Mesendoderm (in vitro differentiated cells): ENCODE measurements at regions not wholly inside any gene's neighbourhood (a gene's known extent, or its start where the extent isn't known, plus 50 kb on each side); places are given as distances from the start of the nearest gene placed in this dataset.

ENCODE experiments used
- DNase-seq: peaks from one replicate; pipeline ENCODE4 v3.0.0; 2013
- H2AK5ac ChIP-seq: 2 replicates; pipeline ENCODE4 v1.6.1; 2013; ENCODE audit warnings: low read length, inconsistent platforms
- H2BK120ac ChIP-seq: 2 replicates; pipeline ENCODE4 v1.6.1; 2013; ENCODE audit warnings: low read depth, mild to moderate bottlenecking, low read length, moderate library complexity, mixed read lengths
- H2BK15ac ChIP-seq: replicated peaks from 2 replicates; pipeline ENCODE4 v1.6.1; 2013; ENCODE audit warnings: low read depth, mild to moderate bottlenecking, moderate library complexity
- H2BK5ac ChIP-seq: 2 replicates; pipeline ENCODE4 v1.6.1; 2013; ENCODE audit warnings: low read length, inconsistent platforms
- H3K18ac ChIP-seq: 2 replicates; pipeline ENCODE4 v1.6.1; 2013; ENCODE audit warnings: mild to moderate bottlenecking, low read length, mixed read lengths
- H3K23ac ChIP-seq: one replicate; pipeline ENCODE4 v1.6.1; 2013; ENCODE audit warnings: low read length
- H3K27ac ChIP-seq: 2 replicates; pipeline ENCODE4 v1.5.1; 2013; ENCODE audit warnings: low read depth, mild to moderate bottlenecking, inconsistent platforms, low read length, moderate library complexity
- H3K27me3 ChIP-seq: 2 replicates; pipeline ENCODE4 v1.6.1; 2013; ENCODE audit warnings: low read length, control low read depth, mild to moderate bottlenecking, inconsistent platforms; ENCODE audit not compliant: insufficient read depth, poor library complexity
- H3K36me3 ChIP-seq: 2 replicates; pipeline ENCODE4 v1.6.1; 2013; ENCODE audit warnings: low read length, inconsistent platforms; ENCODE audit not compliant: control insufficient read depth, insufficient read depth
- H3K4ac ChIP-seq: one replicate; pipeline ENCODE4 v1.6.1; 2013; ENCODE audit warnings: low read depth, mild to moderate bottlenecking, low read length, moderate library complexity
- H3K4me1 ChIP-seq: 2 replicates; pipeline ENCODE4 v1.6.1; 2013; ENCODE audit warnings: low read depth, low read length, inconsistent platforms; ENCODE audit not compliant: control insufficient read depth
- H3K4me2 ChIP-seq: 2 replicates; pipeline ENCODE4 v1.6.1; 2013; ENCODE audit warnings: low read length
- H3K4me3 ChIP-seq: 2 replicates; pipeline ENCODE4 v1.5.1; 2013; ENCODE audit warnings: mild to moderate bottlenecking, low read length
- H3K56ac ChIP-seq: one replicate; pipeline ENCODE4 v1.6.1; 2013; ENCODE audit warnings: low read length
- H3K79me1 ChIP-seq: 2 replicates; pipeline ENCODE4 v1.6.1; 2013; ENCODE audit warnings: low read length, inconsistent platforms
- H3K79me2 ChIP-seq: 2 replicates; pipeline ENCODE4 v1.6.1; 2013; ENCODE audit warnings: mild to moderate bottlenecking, low read length; ENCODE audit not compliant: control insufficient read depth, insufficient read depth
- H3K9ac ChIP-seq: 2 replicates; pipeline ENCODE4 v1.6.1; 2013; ENCODE audit warnings: low read length, inconsistent platforms
- H4K5ac ChIP-seq: one replicate; pipeline ENCODE4 v1.6.1; 2013; ENCODE audit warnings: low read length
- H4K8ac ChIP-seq: one replicate; pipeline ENCODE4 v1.6.1; 2013; ENCODE audit warnings: low read depth, mild to moderate bottlenecking, control low read depth, low read length, moderate library complexity
- WGBS: extraction: QIAGEN DNeasy Blood & Tissue Kit; methylation state at CpG from one replicate; pipeline ENCODE4 v1.1.7; 2013; ENCODE audit warnings: low lambda C conversion rate, missing lambda C conversion rate; ENCODE audit not compliant: insufficient coverage; ENCODE audit errors: extremely low coverage; 5-methylcytosine and 5-hydroxymethylcytosine counted together

DNA sequence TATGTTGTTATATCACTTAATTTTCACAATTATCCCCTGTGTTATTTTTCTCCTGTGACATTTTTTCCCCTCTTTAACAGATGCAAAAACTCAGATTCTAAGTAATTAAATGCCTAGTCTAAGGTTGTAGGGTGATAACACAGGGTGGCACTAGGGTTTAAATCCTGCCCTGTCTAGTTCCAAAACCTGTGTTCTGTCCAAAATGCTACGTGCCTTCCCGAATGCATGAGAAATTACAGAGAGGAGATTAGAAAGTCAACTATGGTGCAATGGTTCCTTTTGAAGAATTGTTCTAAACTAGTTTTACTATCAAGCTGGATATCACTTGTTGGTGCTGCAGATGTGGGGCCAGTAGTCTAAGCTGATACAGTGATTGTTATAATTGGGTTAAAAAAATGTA is 108.0 kb downstream of the DIPK2A start:
- Histone ChIP-seq H3K56ac (no peak overlapping the region), H3K4me3 (no peak overlapping the region), H3K4me1 (no peaks in the 10 kb centered on the region), H3K4me2 (no peak overlapping the region), H2BK15ac (no peak overlapping the region), H3K36me3 (no peaks in the 10 kb centered on the region), H2AK5ac (no peak overlapping the region), H3K18ac (no peak overlapping the region), H2BK5ac (no peak overlapping the region), H3K79me1 (no peaks in the 10 kb centered on the region), H3K9ac (no peak overlapping the region), H2BK120ac (no peak overlapping the region), H3K23ac (no peak overlapping the region), H4K5ac (no peak overlapping the region), H3K79me2 (no peaks in the 10 kb centered on the region), H3K27me3 (no peaks in the 10 kb centered on the region), H4K8ac (no peak overlapping the region), H3K4ac (no peak overlapping the region), H3K27ac (no peak overlapping the region)
- DNase-seq: no peak
- no CpG with 5 or more reads among the region's 2 CpGs for WGBS

DNA sequence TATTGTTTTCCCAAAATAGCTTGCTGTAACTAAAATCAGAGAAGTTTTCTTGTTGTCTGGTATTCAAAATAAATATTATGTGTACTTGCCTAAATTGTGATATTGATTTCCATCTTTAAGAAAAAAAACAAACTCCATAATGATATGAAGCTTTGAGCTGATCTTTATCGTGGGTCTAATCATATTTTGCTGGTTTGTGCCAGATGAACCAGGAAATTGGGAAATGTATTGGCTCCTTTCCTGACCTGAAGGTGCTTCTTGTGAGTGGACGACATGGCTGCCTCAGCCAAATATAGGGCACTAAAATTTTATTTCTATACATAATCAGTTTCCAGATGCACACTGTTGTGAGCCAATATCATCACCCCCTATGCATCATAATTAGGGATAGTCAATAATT is 113.3 kb downstream of the DIPK2A start:
- Histone ChIP-seq H4K8ac (no peak overlapping the region), H3K4me3 (no peak overlapping the region)
- no CpG with 5 or more reads among the region's 2 CpGs for WGBS

DNA sequence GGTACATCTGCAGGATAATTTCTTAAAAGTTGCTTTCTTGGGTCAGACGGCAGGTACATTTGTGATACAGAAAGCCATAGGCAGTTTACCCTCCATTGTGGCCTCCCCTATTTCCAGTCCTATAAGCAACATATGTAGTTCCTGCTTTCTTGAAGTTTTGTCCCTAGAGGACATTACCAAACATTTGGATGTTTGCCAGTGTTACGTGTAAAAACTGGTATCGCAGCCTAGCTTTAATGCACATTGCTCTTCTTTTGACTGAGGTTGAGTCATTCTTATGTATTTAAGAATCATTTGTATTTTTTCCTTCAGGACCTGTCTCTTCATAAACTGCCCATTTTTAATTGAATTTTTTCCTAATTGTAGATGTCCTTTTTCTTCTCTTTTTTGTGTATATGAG is 114.3 kb downstream of the DIPK2A start:
- no peaks in the 10 kb centered on the region for H3K4me1 ChIP-seq
- no peaks in the 10 kb centered on the region for H3K79me2 ChIP-seq
- WGBS: no CpG with 5 or more reads among the region's 3 CpGs
- no peaks in the 10 kb centered on the region for H3K36me3 ChIP-seq
- H4K5ac ChIP-seq: no peak overlapping the region
- no peak overlapping the region for H4K8ac ChIP-seq
- H2BK5ac ChIP-seq: no peak overlapping the region
- H3K9ac ChIP-seq: no peak overlapping the region
- no peaks in the 10 kb centered on the region for H3K27me3 ChIP-seq
- no peak overlapping the region for H3K27ac ChIP-seq
- no peak overlapping the region for H3K56ac ChIP-seq
- no peak overlapping the region for H3K23ac ChIP-seq
- no peak overlapping the region for H2BK120ac ChIP-seq
- H3K4me3 ChIP-seq: no peak overlapping the region
- no peaks in the 10 kb centered on the region for H3K79me1 ChIP-seq
- no peak overlapping the region for H2AK5ac ChIP-seq
- H3K4ac ChIP-seq: no peak overlapping the region
- DNase-seq: no peak
- H3K4me2 ChIP-seq: no peak overlapping the region
- no peak overlapping the region for H3K18ac ChIP-seq
- no peak overlapping the region for H2BK15ac ChIP-seq

More for the DNA sequence above, 113.3 kb downstream of the DIPK2A start:
- Histone ChIP-seq H2BK5ac (no peak overlapping the region), H3K27ac (no peak overlapping the region), H2AK5ac (no peak overlapping the region), H2BK15ac (no peak overlapping the region), H3K27me3 (no peaks in the 10 kb centered on the region), H3K18ac (no peak overlapping the region), H3K23ac (no peak overlapping the region), H3K4ac (no peak overlapping the region), H2BK120ac (no peak overlapping the region), H3K79me1 (no peaks in the 10 kb centered on the region), H3K36me3 (no peaks in the 10 kb centered on the region), H3K56ac (no peak overlapping the region), H3K9ac (no peak overlapping the region), H3K4me1 (no peaks in the 10 kb centered on the region), H3K4me2 (no peak overlapping the region), H3K79me2 (no peaks in the 10 kb centered on the region), H4K5ac (no peak overlapping the region)
- DNase-seq: no peak

DNA sequence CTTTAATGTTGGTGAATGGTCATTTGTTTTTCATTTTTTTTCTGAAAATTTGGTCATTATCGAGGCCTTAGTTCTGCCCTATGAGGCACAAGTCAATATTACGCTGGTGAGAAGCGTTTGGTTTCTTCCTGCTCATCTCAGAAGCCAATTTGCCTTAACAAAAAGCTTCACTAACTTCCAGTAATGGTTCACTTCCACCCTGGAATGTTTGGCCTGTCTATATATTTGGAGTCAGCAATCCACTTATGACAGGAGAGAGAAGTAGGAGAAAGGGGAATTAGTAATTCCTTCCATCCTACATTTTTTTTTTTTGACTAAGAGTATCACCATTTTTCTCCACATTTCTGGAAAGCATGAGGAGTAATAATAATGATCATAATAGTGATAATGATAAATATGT is 124.4 kb downstream of the DIPK2A start:
- Histone ChIP-seq H2AK5ac (no peak overlapping the region), H3K27me3 (no peaks in the 10 kb centered on the region), H3K79me2 (no peaks in the 10 kb centered on the region), H3K9ac (no peak overlapping the region), H3K4me2 (no peak overlapping the region), H2BK15ac (no peak overlapping the region), H4K8ac (no peak overlapping the region), H2BK120ac (no peak overlapping the region), H4K5ac (no peak overlapping the region), H3K4me3 (no peak overlapping the region), H3K4me1 (no peaks in the 10 kb centered on the region), H3K79me1 (no peaks in the 10 kb centered on the region), H3K27ac (no peak overlapping the region), H3K23ac (no peak overlapping the region), H2BK5ac (no peak overlapping the region), H3K36me3 (no peaks in the 10 kb centered on the region), H3K18ac (no peak overlapping the region), H3K4ac (no peak overlapping the region), H3K56ac (no peak overlapping the region)
- no peak for DNase-seq
- no CpG with 5 or more reads among the region's 3 CpGs for WGBS

DNA sequence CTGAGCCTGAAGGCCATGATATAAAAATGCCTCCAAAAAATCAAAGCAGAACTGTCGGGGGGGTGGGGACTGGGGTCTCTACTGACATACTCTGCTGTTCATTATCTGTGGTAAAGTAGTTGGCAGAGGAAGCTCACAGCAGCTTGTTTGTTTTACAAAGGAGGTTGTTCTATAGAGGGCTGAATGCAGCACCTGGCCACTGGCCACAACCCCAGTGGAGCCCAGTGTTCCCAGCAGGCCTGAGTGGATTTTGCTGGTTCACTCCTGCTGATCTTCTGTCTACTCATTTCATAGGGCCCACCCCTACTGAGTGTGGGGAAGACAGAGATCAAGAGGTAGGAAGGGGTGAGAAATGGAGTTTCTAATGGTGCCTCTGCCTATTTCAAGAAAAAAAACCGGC is 125.5 kb downstream of the DIPK2A start:
- Histone ChIP-seq H4K8ac (no peak overlapping the region), H2BK15ac (no peak overlapping the region), H3K79me2 (no peaks in the 10 kb centered on the region), H3K9ac (no peak overlapping the region), H3K27me3 (no peaks in the 10 kb centered on the region), H3K18ac (no peak overlapping the region), H3K27ac (no peak overlapping the region), H2AK5ac (no peak overlapping the region), H3K36me3 (no peaks in the 10 kb centered on the region), H3K56ac (no peak overlapping the region), H2BK5ac (no peak overlapping the region), H3K23ac (no peak overlapping the region), H3K4me3 (no peak overlapping the region), H4K5ac (no peak overlapping the region), H3K4me2 (no peak overlapping the region), H2BK120ac (no peak overlapping the region), H3K4me1 (no peaks in the 10 kb centered on the region), H3K79me1 (no peaks in the 10 kb centered on the region), H3K4ac (no peak overlapping the region)
- no peak for DNase-seq
- no CpG with 5 or more reads among the region's 2 CpGs for WGBS

DNA sequence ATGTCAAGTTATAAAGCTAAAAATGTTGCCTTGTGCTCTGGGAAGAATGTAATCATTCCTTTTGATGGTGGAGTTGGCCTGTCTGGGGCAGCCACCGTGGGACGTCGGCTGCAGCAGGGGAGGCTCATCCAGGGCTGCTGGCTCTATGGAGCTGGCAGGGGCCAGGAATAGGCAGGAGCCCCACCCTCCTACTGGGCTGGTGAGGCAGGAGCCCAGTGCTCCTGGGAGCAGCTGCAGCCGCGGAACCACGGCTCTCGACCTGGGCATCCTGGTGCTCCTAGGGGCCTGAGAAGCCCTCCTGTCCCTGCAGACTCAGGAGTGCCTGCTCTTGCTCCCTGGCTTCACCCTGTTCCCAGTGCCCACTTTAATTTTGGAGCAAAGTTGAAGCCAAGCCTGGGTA is 127.1 kb downstream of the DIPK2A start:
- H3K18ac ChIP-seq: no peak overlapping the region
- no peak overlapping the region for H2BK5ac ChIP-seq
- no peaks in the 10 kb centered on the region for H3K4me1 ChIP-seq
- no peak overlapping the region for H4K8ac ChIP-seq
- H3K4me2 ChIP-seq: no peak overlapping the region
- H3K23ac ChIP-seq: no peak overlapping the region
- H3K4ac ChIP-seq: no peak overlapping the region
- no peak overlapping the region for H3K9ac ChIP-seq
- no peak overlapping the region for H2BK15ac ChIP-seq
- no CpG with 5 or more reads among the region's 7 CpGs for WGBS
- DNase-seq: no peak
- H3K56ac ChIP-seq: no peak overlapping the region
- no peak overlapping the region for H3K27ac ChIP-seq
- H3K36me3 ChIP-seq: no peaks in the 10 kb centered on the region
- H2BK120ac ChIP-seq: no peak overlapping the region
- H4K5ac ChIP-seq: no peak overlapping the region
- no peak overlapping the region for H3K4me3 ChIP-seq
- H3K79me1 ChIP-seq: no peaks in the 10 kb centered on the region
- H2AK5ac ChIP-seq: no peak overlapping the region
- H3K27me3 ChIP-seq: no peaks in the 10 kb centered on the region
- no peaks in the 10 kb centered on the region for H3K79me2 ChIP-seq
